GM23248 (cell line): ENCODE measurements at regions not wholly inside any gene's neighbourhood (a gene's known extent, or its start where the extent isn't known, plus 50 kb on each side); places are given as distances from the start of the nearest gene placed in this dataset.

Experiments
- DNase-seq: peaks from one replicate; pipeline ENCODE4 v3.0.0-alpha.2; 2015
- H2AFZ ChIP-seq: fragments of 200-600 bp; sonication (generic); 2 replicates; pipeline ENCODE4 v1.6.1; 2016; ENCODE audit warnings: antibody characterized with exemption
- H3F3A ChIP-seq: fragments of 200-600 bp; sonication (generic); 2 replicates; pipeline ENCODE4 v1.6.1; 2016; ENCODE audit warnings: mild to moderate bottlenecking, antibody characterized with exemption, mixed run types; ENCODE audit not compliant: insufficient read depth
- H3K27ac ChIP-seq: fragments of 200-600 bp; sonication (generic); 2 replicates; pipeline ENCODE4 v1.5.1; 2016; ENCODE audit warnings: mild to moderate bottlenecking
- H3K27me3 ChIP-seq: fragments of 200-600 bp; sonication (generic); replicated peaks from 2 replicates; pipeline ENCODE4 v1.6.1; 2016; ENCODE audit warnings: mild to moderate bottlenecking; ENCODE audit not compliant: insufficient read depth
- H3K36me3 ChIP-seq: fragments of 200-600 bp; sonication (generic); 2 replicates; pipeline ENCODE4 v1.6.1; 2016; ENCODE audit warnings: low read depth, mild to moderate bottlenecking
- H3K4me1 ChIP-seq: fragments of 200-600 bp; sonication (generic); 2 replicates; pipeline ENCODE4 v1.6.1; 2016; ENCODE audit warnings: mild to moderate bottlenecking; ENCODE audit not compliant: insufficient read depth
- H3K4me2 ChIP-seq: fragments of 200-600 bp; sonication (generic); one replicate; pipeline ENCODE4 v1.6.1; 2016; ENCODE audit warnings: mild to moderate bottlenecking; ENCODE audit not compliant: unreplicated experiment
- H3K4me3 ChIP-seq: fragments of 200-600 bp; sonication (generic); 2 replicates; pipeline ENCODE4 v1.5.1; 2016; ENCODE audit warnings: mild to moderate bottlenecking
- H3K79me2 ChIP-seq: fragments of 200-600 bp; sonication (generic); 2 replicates; pipeline ENCODE4 v1.6.1; 2016; ENCODE audit warnings: mild to moderate bottlenecking; ENCODE audit not compliant: insufficient read depth
- H3K9ac ChIP-seq: fragments of 200-600 bp; sonication (generic); 2 replicates; pipeline ENCODE4 v1.6.1; 2016; ENCODE audit warnings: mild to moderate bottlenecking
- H3K9me2 ChIP-seq: fragments of 200-600 bp; sonication (generic); 2 replicates; pipeline ENCODE4 v1.6.1; 2016; ENCODE audit warnings: mixed run types, mild to moderate bottlenecking, moderate library complexity; ENCODE audit not compliant: insufficient read depth
- H3K9me3 ChIP-seq: fragments of 200-600 bp; sonication (generic); one replicate; pipeline ENCODE4 v1.6.1; 2017; ENCODE audit warnings: low read depth
- H4K20me1 ChIP-seq: fragments of 200-600 bp; sonication (generic); 2 replicates; pipeline ENCODE4 v1.6.0; 2016; ENCODE audit not compliant: insufficient read depth
- EZH2 ChIP-seq: fragments of 200-600 bp; sonication (generic); IDR thresholded peaks from 2 replicates; pipeline ENCODE4 v1.6.1; 2018; ENCODE audit warnings: antibody characterized with exemption, mild to moderate bottlenecking; ENCODE audit not compliant: insufficient read depth, poor library complexity, severe bottlenecking
- EZH2phosphoT487 ChIP-seq: fragments of 200-600 bp; sonication (generic); IDR thresholded peaks from 2 replicates; pipeline ENCODE4 v1.6.1; 2018; ENCODE audit warnings: antibody characterized with exemption, moderate library complexity, mild to moderate bottlenecking, low read depth; ENCODE audit not compliant: insufficient read depth
- WGBS, 2 experiments: methylation state at CpG; one replicate each; pipeline ENCODE4 v1.1.6; 2015 to 2017; ENCODE audit warnings: low lambda C conversion rate in 2 of 2, low coverage in 1 of 2; ENCODE audit errors: missing lambda C conversion rate in 2 of 2; 5-methylcytosine and 5-hydroxymethylcytosine counted together
- in situ Hi-C: fragments of 300-500 bp; cut with MboI; formaldehyde crosslinking; loops from 2 replicates; pipeline ENCODE4 v1.15.0; 2020

GRCh38 chrX:79559290-79559689 is 192.2 kb upstream of the ITM2A start:
- no peaks in the 10 kb centered on the region for H3K4me1 ChIP-seq
- no peak overlapping the region for H3K4me2 ChIP-seq
- no peak for DNase-seq
- H3K4me3 ChIP-seq, result no peak overlapping the region
- H4K20me1 ChIP-seq, result no peaks in the 10 kb centered on the region
- H3F3A ChIP-seq, result no peaks in the 10 kb centered on the region
- no peaks in the 10 kb centered on the region for H3K79me2 ChIP-seq
- no peaks in the 10 kb centered on the region for H3K9me3 ChIP-seq
- no peak overlapping the region for H3K27ac ChIP-seq
- in situ Hi-C loops, result no loop called here
- WGBS, 2 experiments, result 0 to 3% methylated on average over 2 of the region's 2 CpGs
- TF ChIP-seq EZH2 (no peak), EZH2phosphoT487 (no peak)
- H3K9me2 ChIP-seq, result no peaks in the 10 kb centered on the region
- H3K27me3 ChIP-seq, result no peaks in the 10 kb centered on the region
- H3K9ac ChIP-seq, result no peak overlapping the region
- H3K36me3 ChIP-seq, result no peaks in the 10 kb centered on the region
- no peak overlapping the region for H2AFZ ChIP-seq

- H3K4me1 ChIP-seq, result no peaks in the 10 kb centered on the region
- no peak overlapping the region for H3K27ac ChIP-seq
- in situ Hi-C loops, result no loop called here
These were observed 190.1 kb upstream of the ITM2A start for GRCh38 chrX:79557212-79557611.

GRCh38 chrX:79556800-79557199 is 189.7 kb upstream of the ITM2A start:
- Histone ChIP-seq H3K4me3 (no peak overlapping the region), H2AFZ (no peak overlapping the region), H3K4me1 (no peaks in the 10 kb centered on the region), H3K36me3 (no peaks in the 10 kb centered on the region), H4K20me1 (no peaks in the 10 kb centered on the region), H3K27ac (no peak overlapping the region), H3K9me2 (no peaks in the 10 kb centered on the region), H3K9ac (no peak overlapping the region), H3K9me3 (no peaks in the 10 kb centered on the region), H3F3A (no peaks in the 10 kb centered on the region), H3K27me3 (no peaks in the 10 kb centered on the region), H3K4me2 (no peak overlapping the region), H3K79me2 (no peaks in the 10 kb centered on the region)
- no peak for DNase-seq
- TF ChIP-seq EZH2 (no peak), EZH2phosphoT487 (no peak)
- in situ Hi-C loops, result no loop called here
- WGBS, 2 experiments, result 0% methylated on average over 2 of the region's 2 CpGs

More at GRCh38 chrX:79557212-79557611, 190.1 kb upstream of the ITM2A start:
- no peak overlapping the region for H3K4me2 ChIP-seq
- no peak overlapping the region for H2AFZ ChIP-seq
- no peak for DNase-seq
- H3K9ac ChIP-seq, result no peak overlapping the region
- H3K27me3 ChIP-seq, result no peaks in the 10 kb centered on the region
- H3F3A ChIP-seq, result no peaks in the 10 kb centered on the region
- TF ChIP-seq EZH2 (no peak), EZH2phosphoT487 (no peak)
- no peaks in the 10 kb centered on the region for H3K9me2 ChIP-seq
- no peaks in the 10 kb centered on the region for H3K36me3 ChIP-seq
- no peaks in the 10 kb centered on the region for H4K20me1 ChIP-seq
- H3K79me2 ChIP-seq, result no peaks in the 10 kb centered on the region
- no peak overlapping the region for H3K4me3 ChIP-seq
- H3K9me3 ChIP-seq, result no peaks in the 10 kb centered on the region

- no peak for TF ChIP-seq EZH2
- TF ChIP-seq EZH2phosphoT487, result no peak
These were observed 163.4 kb upstream of the ITM2A start for GRCh38 chrX:79530310-79531108.

More at GRCh38 chrX:79530310-79531108, 163.4 kb upstream of the ITM2A start:
- no peak overlapping the region for H3K27ac ChIP-seq
- no peaks in the 10 kb centered on the region for H3K36me3 ChIP-seq
- H3K79me2 ChIP-seq, result no peaks in the 10 kb centered on the region
- H3K9ac ChIP-seq, result no peak overlapping the region
- no peaks in the 10 kb centered on the region for H3K9me2 ChIP-seq
- H3K4me1 ChIP-seq, result no peaks in the 10 kb centered on the region
- no peaks in the 10 kb centered on the region for H3K9me3 ChIP-seq
- no peaks in the 10 kb centered on the region for H4K20me1 ChIP-seq
- WGBS, 2 experiments, result 44 to 72% methylated on average over 8 to 16 of the region's 27 CpGs
- H2AFZ ChIP-seq, result no peak overlapping the region
- DNase-seq, result no peak
- H3K27me3 ChIP-seq, result no peaks in the 10 kb centered on the region
- no peak overlapping the region for H3K4me2 ChIP-seq
- in situ Hi-C loops, result no loop called here
- no peaks in the 10 kb centered on the region for H3F3A ChIP-seq
- no peak overlapping the region for H3K4me3 ChIP-seq
